Ascending aorta (tissue), 2 donors: ENCODE measurements at regions not wholly inside any gene's neighbourhood (a gene's known extent, or its start where the extent isn't known, plus 50 kb on each side); places are given as distances from the start of the nearest gene placed in this dataset.

Experiments
- DNase-seq, 2 donors: peaks; one replicate each; pipeline ENCODE4 v3.0.0-alpha.2; 2019; ENCODE audit warnings: low spot score in 2 of 2
- H3K27ac ChIP-seq, 2 donors: fragments of 200-600 bp; sonication (generic); one replicate each; pipeline ENCODE4 v1.5.1; 2016 to 2017; ENCODE audit warnings: mild to moderate bottlenecking in 1 of 2
- H3K27me3 ChIP-seq: fragments of 200-600 bp; sonication (generic); one replicate; pipeline ENCODE4 v1.5.1; 2017
- H3K36me3 ChIP-seq, 2 donors: fragments of 200-600 bp; sonication (generic); one replicate each; pipeline ENCODE4 v1.5.1; 2016
- H3K4me1 ChIP-seq, 2 donors: fragments of 200-600 bp; sonication (generic); one replicate each; pipeline ENCODE4 v1.5.1; 2016 to 2017; ENCODE audit warnings: mild to moderate bottlenecking in 1 of 2
- H3K4me3 ChIP-seq, 2 donors: fragments of 200-600 bp; sonication (generic); one replicate each; pipeline ENCODE4 v1.5.1; 2016 to 2017; ENCODE audit warnings: mild to moderate bottlenecking in 1 of 2
- H3K9me3 ChIP-seq, 2 donors: fragments of 200-600 bp; sonication (generic); one replicate each; pipeline ENCODE4 v1.5.1; 2016
- intact Hi-C: fragments of 100-400 bp; cut with DNase I; formaldehyde crosslinking; loops from one replicate; pipeline ENCODE4 v1.15.1; 2023
- TF ChIP-seq, protein P1 (sequence below), 3 experiments: fragments of 200-600 bp in 2 of 3; fragments of 450-650 bp in 1 of 3; sonication (generic) in 2 of 3; IDR thresholded peaks; one replicate each; pipeline ENCODE4 v1.5.1; 2016 to 2019; ENCODE audit warnings: antibody characterized with exemption in 3 of 3, mild to moderate bottlenecking in 1 of 3, moderate library complexity in 1 of 3

GRCh38 chr18:25935356-25935755 is 155.1 kb downstream of the SS18 start:
- H3K36me3 ChIP-seq, result no peaks in the 10 kb centered on the region
- DNase-seq, result no peak
- intact Hi-C loops, result no loop called here

DNA sequence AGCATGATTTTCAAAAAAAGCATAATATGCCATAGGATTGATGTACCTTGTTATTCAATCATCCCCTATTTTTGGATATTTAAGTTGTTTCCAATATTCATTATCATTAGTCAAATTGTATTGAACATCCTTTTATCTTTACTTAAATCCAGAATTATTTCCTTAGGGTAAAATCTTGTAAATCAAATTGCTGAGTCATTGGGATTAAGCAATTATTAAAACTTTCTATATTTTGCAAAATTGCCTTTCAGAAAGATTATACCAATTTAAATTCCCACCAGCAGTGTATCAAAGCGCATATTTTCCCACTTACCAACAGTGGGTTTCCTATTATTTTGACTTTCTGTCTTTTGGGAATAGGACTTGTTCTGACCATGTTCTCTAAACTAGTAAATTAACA is 159.3 kb downstream of the SS18 start:
- Histone ChIP-seq H3K27ac (no peak overlapping the region), H3K9me3 (peaks cover 0 to 3% of the 10 kb centered on the region in 2 donors), H3K4me1 (no peaks in the 10 kb centered on the region), H3K27me3 (no peaks in the 10 kb centered on the region), H3K36me3 (no peaks in the 10 kb centered on the region), H3K4me3 (no peak overlapping the region)
- TF ChIP-seq, protein P1, sequence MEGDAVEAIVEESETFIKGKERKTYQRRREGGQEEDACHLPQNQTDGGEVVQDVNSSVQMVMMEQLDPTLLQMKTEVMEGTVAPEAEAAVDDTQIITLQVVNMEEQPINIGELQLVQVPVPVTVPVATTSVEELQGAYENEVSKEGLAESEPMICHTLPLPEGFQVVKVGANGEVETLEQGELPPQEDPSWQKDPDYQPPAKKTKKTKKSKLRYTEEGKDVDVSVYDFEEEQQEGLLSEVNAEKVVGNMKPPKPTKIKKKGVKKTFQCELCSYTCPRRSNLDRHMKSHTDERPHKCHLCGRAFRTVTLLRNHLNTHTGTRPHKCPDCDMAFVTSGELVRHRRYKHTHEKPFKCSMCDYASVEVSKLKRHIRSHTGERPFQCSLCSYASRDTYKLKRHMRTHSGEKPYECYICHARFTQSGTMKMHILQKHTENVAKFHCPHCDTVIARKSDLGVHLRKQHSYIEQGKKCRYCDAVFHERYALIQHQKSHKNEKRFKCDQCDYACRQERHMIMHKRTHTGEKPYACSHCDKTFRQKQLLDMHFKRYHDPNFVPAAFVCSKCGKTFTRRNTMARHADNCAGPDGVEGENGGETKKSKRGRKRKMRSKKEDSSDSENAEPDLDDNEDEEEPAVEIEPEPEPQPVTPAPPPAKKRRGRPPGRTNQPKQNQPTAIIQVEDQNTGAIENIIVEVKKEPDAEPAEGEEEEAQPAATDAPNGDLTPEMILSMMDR (IDR thresholded peaks at IDR 0.05), result no peak
- no peak for DNase-seq
- intact Hi-C loops, result no loop called here

More at GRCh38 chr18:25935356-25935755, 155.1 kb downstream of the SS18 start:
- Histone ChIP-seq H3K27ac (no peak overlapping the region), H3K27me3 (no peaks in the 10 kb centered on the region), H3K4me1 (no peaks in the 10 kb centered on the region), H3K9me3 (peaks cover 0 to 3% of the 10 kb centered on the region in 2 donors), H3K4me3 (no peak overlapping the region)
- TF ChIP-seq, protein P1 (IDR thresholded peaks at IDR 0.05), result no peak

DNA sequence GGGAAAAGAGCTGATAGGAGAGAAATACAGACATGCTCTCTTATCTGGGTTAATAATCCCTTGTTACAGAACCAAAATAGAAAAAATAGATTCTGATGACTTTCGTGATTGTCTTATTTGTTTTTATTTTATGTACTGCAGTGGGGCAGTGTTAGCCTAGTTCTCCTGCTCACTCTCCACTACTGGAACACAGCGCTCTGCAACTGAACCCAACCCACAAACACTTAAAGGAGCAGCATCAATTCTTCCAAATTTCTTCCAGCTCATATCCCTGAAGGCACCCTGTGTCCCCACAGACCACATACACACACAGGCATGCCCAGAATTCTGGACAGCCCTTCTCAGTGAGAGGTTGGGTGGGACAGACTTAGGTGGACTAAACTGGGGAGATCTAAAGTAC is 160.6 kb downstream of the SS18 start:
- TF ChIP-seq, protein P1 (IDR thresholded peaks at IDR 0.05), result no peak
- H3K27me3 ChIP-seq, result no peaks in the 10 kb centered on the region

GRCh38 chr18:25927830-25928229 is 162.6 kb downstream of the SS18 start:
- DNase-seq, result no peak
- Histone ChIP-seq H3K4me1 (no peaks in the 10 kb centered on the region), H3K9me3 (no peaks in the 10 kb centered on the region), H3K36me3 (no peaks in the 10 kb centered on the region), H3K27ac (no peak overlapping the region), H3K4me3 (no peak overlapping the region), H3K27me3 (no peaks in the 10 kb centered on the region)
- TF ChIP-seq, protein P1 (IDR thresholded peaks at IDR 0.05), result no peak
- intact Hi-C loops, result no loop called here

More for the DNA sequence above, 160.6 kb downstream of the SS18 start:
- no peaks in the 10 kb centered on the region for H3K4me1 ChIP-seq
- peaks cover 0 to 3% of the 10 kb centered on the region in 2 donors for H3K9me3 ChIP-seq
- intact Hi-C loops, result no loop called here
- DNase-seq, result no peak
- no peak overlapping the region for H3K4me3 ChIP-seq
- no peak overlapping the region for H3K27ac ChIP-seq
- no peaks in the 10 kb centered on the region for H3K36me3 ChIP-seq

DNA sequence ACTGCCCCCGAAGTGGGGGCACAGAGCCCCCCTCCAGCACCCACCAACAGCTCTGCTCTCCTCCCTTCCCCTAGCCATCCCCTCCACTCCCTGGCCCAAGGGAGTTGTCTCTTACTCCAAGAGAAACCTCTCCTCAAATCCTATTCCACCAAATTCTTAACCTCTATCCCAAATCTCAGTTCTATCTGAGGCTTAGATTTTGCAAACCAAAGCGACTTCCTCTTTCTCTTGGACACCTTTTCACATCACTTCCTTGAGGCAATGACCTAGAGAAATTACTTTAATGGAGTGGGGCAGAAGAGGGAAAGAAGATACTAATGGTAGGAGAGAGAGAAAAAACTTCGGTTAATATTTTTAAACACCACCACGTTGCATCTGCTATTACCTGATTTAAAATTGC is 167.2 kb downstream of the SS18 start:
- TF ChIP-seq, protein P1 (IDR thresholded peaks at IDR 0.05), result no peak
- Histone ChIP-seq H3K9me3 (no peaks in the 10 kb centered on the region), H3K4me3 (no peak overlapping the region), H3K4me1 (no peaks in the 10 kb centered on the region), H3K36me3 (no peaks in the 10 kb centered on the region), H3K27me3 (no peaks in the 10 kb centered on the region), H3K27ac (no peak overlapping the region)
- no peak for DNase-seq
- intact Hi-C loops, result no loop called here
